Keratinocyte (primary cell): ENCODE measurements at regions not wholly inside any gene's neighbourhood (a gene's known extent, or its start where the extent isn't known, plus 50 kb on each side); places are given as distances from the start of the nearest gene placed in this dataset.

Experiments used
- DNase-seq: peaks from one replicate; pipeline ENCODE4 v3.0.0-alpha.2; 2011; ENCODE audit warnings: low read depth, missing footprints, low spot score
- FAIRE-seq: peaks from 2 replicates; lab custom pipeline; 2011; peaks lifted over from hg19 to GRCh38; lab: Jason Lieb, UNC
- H2AFZ ChIP-seq: 2 replicates; pipeline ENCODE4 v1.6.0; 2012; ENCODE audit warnings: low read length, control low read depth, inconsistent platforms; ENCODE audit not compliant: control insufficient read depth
- H3K27ac ChIP-seq: 2 replicates; pipeline ENCODE4 v1.5.1; 2011; ENCODE audit warnings: low read length; ENCODE audit not compliant: control insufficient read depth, insufficient read depth
- H3K27me3 ChIP-seq: 3 replicates; pipeline ENCODE4 v1.6.0; 2011; ENCODE audit warnings: low read length; ENCODE audit not compliant: control insufficient read depth, insufficient read depth; ENCODE audit errors: extremely low read depth
- H3K36me3 ChIP-seq, 2 experiments: 2 replicates in 1 of 2; 3 replicates in 1 of 2; pipeline ENCODE4 v1.5.1; 2011; ENCODE audit warnings: low read length in 2 of 2, mild to moderate bottlenecking in 1 of 2; ENCODE audit not compliant: control insufficient read depth in 2 of 2, insufficient read depth in 2 of 2; ENCODE audit errors: extremely low read depth in 1 of 2
- H3K4me1 ChIP-seq: 3 replicates; pipeline ENCODE4 v1.5.1; 2011; ENCODE audit warnings: low read length; ENCODE audit not compliant: control insufficient read depth, insufficient read depth; ENCODE audit errors: extremely low read depth
- H3K4me2 ChIP-seq: 3 replicates; pipeline ENCODE4 v1.6.0; 2011; ENCODE audit warnings: low read depth, low read length; ENCODE audit not compliant: control insufficient read depth, insufficient read depth; ENCODE audit errors: extremely low read depth
- H3K4me3 ChIP-seq, 3 experiments: fragments of 200-600 bp in 1 of 3; sonication (generic) in 1 of 3; 2 replicates in 2 of 3; 3 replicates in 1 of 3; pipeline ENCODE4 v1.5.1; 2011 to 2016; ENCODE audit warnings: low read length in 3 of 3, mild to moderate bottlenecking in 3 of 3, control low read depth in 2 of 3, inconsistent platforms in 1 of 3, low read depth in 1 of 3, mixed read lengths in 1 of 3, mixed run types in 1 of 3, moderate library complexity in 1 of 3; ENCODE audit not compliant: control insufficient read depth in 2 of 3, insufficient read depth in 2 of 3; ENCODE audit errors: extremely low read depth in 1 of 3
- H3K79me2 ChIP-seq: 2 replicates; pipeline ENCODE4 v1.6.0; 2012; ENCODE audit warnings: low read length; ENCODE audit not compliant: control insufficient read depth, insufficient read depth
- H3K9ac ChIP-seq: 3 replicates; pipeline ENCODE4 v1.6.0; 2011; ENCODE audit warnings: low read length; ENCODE audit not compliant: control insufficient read depth, insufficient read depth; ENCODE audit errors: extremely low read depth
- H3K9me1 ChIP-seq: 3 replicates; pipeline ENCODE4 v1.6.0; 2011; ENCODE audit warnings: low read length; ENCODE audit not compliant: control insufficient read depth, insufficient read depth; ENCODE audit errors: extremely low read depth
- H3K9me3 ChIP-seq: 2 replicates; pipeline ENCODE4 v1.5.1; 2012; ENCODE audit warnings: low read depth, low read length; ENCODE audit not compliant: control insufficient read depth
- H4K20me1 ChIP-seq: 3 replicates; pipeline ENCODE4 v1.6.0; 2011; ENCODE audit warnings: low read length; ENCODE audit not compliant: control insufficient read depth, insufficient read depth; ENCODE audit errors: extremely low read depth
- CTCF ChIP-seq, 3 experiments: IDR thresholded peaks in 1 of 3; conservative IDR thresholded peaks in 1 of 3; optimal IDR thresholded peaks in 1 of 3; 2 replicates in 2 of 3; 3 replicates in 1 of 3; pipeline versions ENCODE3 to v1.5.1; 2011; ENCODE audit warnings: low read length in 3 of 3, mild to moderate bottlenecking in 3 of 3, moderate library complexity in 2 of 3, control low read depth in 1 of 3, inconsistent platforms in 1 of 3; ENCODE audit not compliant: insufficient read depth in 2 of 3; ENCODE audit errors: extremely low read depth in 1 of 3
- EZH2 ChIP-seq: IDR thresholded peaks from one replicate; pipeline ENCODE4 v1.6.1; 2012; ENCODE audit warnings: inconsistent platforms, mild to moderate bottlenecking, low read length, moderate library complexity
- dilution Hi-C: fragments of 300-500 bp; cut with MboI; formaldehyde crosslinking; loops from one replicate; pipeline ENCODE4 v1.7.0; 2020; ENCODE audit warnings: low sequenced_read_pairs; ENCODE audit not compliant: extremely low pct_ligation_motif_present

GRCh38 chr9:105117234-105117633, 127.2 kb upstream of the SLC44A1 start:
- Histone ChIP-seq H3K9ac (no peak overlapping the region), H3K9me1 (no peaks in the 10 kb centered on the region), H3K36me3 (no peaks in the 10 kb centered on the region), H3K4me3 (no peak overlapping the region), H3K9me3 (no peaks in the 10 kb centered on the region), H3K4me2 (no peak overlapping the region), H3K27me3 (no peaks in the 10 kb centered on the region), H3K27ac (no peak overlapping the region), H3K79me2 (no peaks in the 10 kb centered on the region), H4K20me1 (no peaks in the 10 kb centered on the region), H2AFZ (no peak overlapping the region), H3K4me1 (no peaks in the 10 kb centered on the region)
- dilution Hi-C loops = no loop called here
- DNase-seq (no peak), FAIRE-seq (no peak)
- no peak for TF ChIP-seq EZH2
- no peak for TF ChIP-seq CTCF (optimal IDR thresholded peaks at IDR 0.05 in 1 of 3, IDR thresholded peaks at IDR 0.05 in 1 of 3, conservative IDR thresholded peaks at IDR 0.05 in 1 of 3; ENCODE audit: extremely low read depth in 1 of 3, insufficient read depth in 2 of 3, low read length in 3 of 3)

GRCh38 chr9:105118636-105119035, 125.8 kb upstream of the SLC44A1 start:
- TF ChIP-seq EZH2 = no peak
- TF ChIP-seq CTCF (optimal IDR thresholded peaks at IDR 0.05 in 1 of 3, IDR thresholded peaks at IDR 0.05 in 1 of 3, conservative IDR thresholded peaks at IDR 0.05 in 1 of 3; ENCODE audit: extremely low read depth in 1 of 3, insufficient read depth in 2 of 3, low read length in 3 of 3) = no peak
- H3K9ac ChIP-seq = no peak overlapping the region
- FAIRE-seq (no peak), DNase-seq (no peak)
- no peak overlapping the region for H2AFZ ChIP-seq
- no peaks in the 10 kb centered on the region for H3K9me1 ChIP-seq
- no peaks in the 10 kb centered on the region for H3K4me1 ChIP-seq
- H4K20me1 ChIP-seq = no peaks in the 10 kb centered on the region
- no peak overlapping the region for H3K27ac ChIP-seq
- no peaks in the 10 kb centered on the region for H3K9me3 ChIP-seq
- dilution Hi-C loops = no loop called here
- H3K36me3 ChIP-seq = no peaks in the 10 kb centered on the region
- H3K27me3 ChIP-seq = no peaks in the 10 kb centered on the region
- no peaks in the 10 kb centered on the region for H3K79me2 ChIP-seq
- H3K4me2 ChIP-seq = no peak overlapping the region
- H3K4me3 ChIP-seq = no peak overlapping the region
